GM06990 (cell line): ENCODE measurements at regions not wholly inside any gene's neighbourhood (a gene's known extent, or its start where the extent isn't known, plus 50 kb on each side); places are given as distances from the start of the nearest gene placed in this dataset.
A peak's percentile ranks its signal among the peaks of the same experiment; 100 is the strongest.

Experiments used
- DNase-seq: peaks from one replicate; pipeline ENCODE4 v3.0.0-alpha.2; 2011; ENCODE audit not compliant: insufficient read length; ENCODE audit errors: extremely low read depth
- H3K27me3 ChIP-seq: replicated peaks from 2 replicates; pipeline ENCODE4 v1.6.0; 2011; ENCODE audit warnings: low read length; ENCODE audit not compliant: control insufficient read depth, insufficient read depth
- H3K36me3 ChIP-seq: 2 replicates; pipeline ENCODE4 v1.5.1; 2011; ENCODE audit warnings: low read length; ENCODE audit not compliant: control insufficient read depth, insufficient read depth
- H3K4me3 ChIP-seq: replicated peaks from 2 replicates; pipeline ENCODE4 v1.5.1; 2011; ENCODE audit warnings: low read depth, mild to moderate bottlenecking, control low read depth, low read length
- TF ChIP-seq, protein P1 (sequence below): IDR thresholded peaks from 2 replicates; pipeline ENCODE4 v1.5.1; 2011; ENCODE audit warnings: low read length, control low read depth, mild to moderate bottlenecking, inconsistent platforms; ENCODE audit not compliant: insufficient read depth, poor library complexity, severe bottlenecking

GRCh38 chr5:87081511-87082372 is 185.9 kb upstream of the RASA1 start:
- Histone ChIP-seq H3K4me3 (no peak overlapping the region), H3K36me3 (no peaks in the 10 kb centered on the region), H3K27me3 (no peaks in the 10 kb centered on the region)
- TF ChIP-seq, protein P1, sequence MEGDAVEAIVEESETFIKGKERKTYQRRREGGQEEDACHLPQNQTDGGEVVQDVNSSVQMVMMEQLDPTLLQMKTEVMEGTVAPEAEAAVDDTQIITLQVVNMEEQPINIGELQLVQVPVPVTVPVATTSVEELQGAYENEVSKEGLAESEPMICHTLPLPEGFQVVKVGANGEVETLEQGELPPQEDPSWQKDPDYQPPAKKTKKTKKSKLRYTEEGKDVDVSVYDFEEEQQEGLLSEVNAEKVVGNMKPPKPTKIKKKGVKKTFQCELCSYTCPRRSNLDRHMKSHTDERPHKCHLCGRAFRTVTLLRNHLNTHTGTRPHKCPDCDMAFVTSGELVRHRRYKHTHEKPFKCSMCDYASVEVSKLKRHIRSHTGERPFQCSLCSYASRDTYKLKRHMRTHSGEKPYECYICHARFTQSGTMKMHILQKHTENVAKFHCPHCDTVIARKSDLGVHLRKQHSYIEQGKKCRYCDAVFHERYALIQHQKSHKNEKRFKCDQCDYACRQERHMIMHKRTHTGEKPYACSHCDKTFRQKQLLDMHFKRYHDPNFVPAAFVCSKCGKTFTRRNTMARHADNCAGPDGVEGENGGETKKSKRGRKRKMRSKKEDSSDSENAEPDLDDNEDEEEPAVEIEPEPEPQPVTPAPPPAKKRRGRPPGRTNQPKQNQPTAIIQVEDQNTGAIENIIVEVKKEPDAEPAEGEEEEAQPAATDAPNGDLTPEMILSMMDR, result no peak
- peak; percentile 61 for DNase-seq

- TF ChIP-seq, protein P1, result no peak
- no peak for DNase-seq
- Histone ChIP-seq H3K36me3 (no peaks in the 10 kb centered on the region), H3K27me3 (no peaks in the 10 kb centered on the region), H3K4me3 (no peak overlapping the region)
These were observed 173.3 kb upstream of the RASA1 start for GRCh38 chr5:87094347-87094746.

DNA sequence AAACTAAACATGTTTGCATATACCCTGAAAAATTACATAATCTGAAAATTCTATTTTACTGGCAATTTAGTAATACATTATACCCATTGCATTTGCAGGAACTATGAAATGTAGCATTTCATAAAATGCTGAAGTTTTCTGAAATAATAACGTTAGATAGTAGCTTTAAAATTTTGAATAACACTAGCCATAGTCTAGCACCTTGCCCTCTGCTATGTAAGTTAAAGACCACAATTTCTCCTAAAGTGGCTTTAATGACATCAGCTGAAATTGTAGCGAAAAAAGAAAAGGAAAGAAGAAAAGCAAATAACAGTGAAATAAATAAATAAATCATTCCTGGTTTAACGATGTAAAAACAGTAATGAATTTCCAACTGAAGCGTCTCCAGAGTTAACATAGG is 172.8 kb upstream of the RASA1 start:
- Histone ChIP-seq H3K4me3 (no peak overlapping the region), H3K27me3 (no peaks in the 10 kb centered on the region), H3K36me3 (no peaks in the 10 kb centered on the region)
- TF ChIP-seq, protein P1, result no peak
- DNase-seq, result no peak

DNA sequence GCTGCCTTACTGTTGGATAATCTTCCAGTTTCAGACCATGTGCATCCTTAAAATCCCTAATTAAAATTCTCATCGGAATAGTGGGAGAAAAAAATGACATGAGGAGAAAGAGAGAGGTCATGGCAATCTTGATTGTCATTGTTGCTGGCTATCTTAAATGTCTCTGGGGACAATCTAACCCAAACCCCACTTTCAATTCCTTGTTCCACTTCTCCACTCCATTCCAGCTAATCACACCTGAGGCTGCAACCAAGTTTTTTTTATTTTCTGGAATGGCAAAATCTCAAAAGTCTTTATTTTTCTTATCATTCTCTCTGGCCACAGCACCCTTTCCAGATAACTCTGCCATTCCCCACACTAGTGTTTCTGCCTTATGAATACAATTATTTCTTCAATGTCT is 171.9 kb upstream of the RASA1 start:
- H3K4me3 ChIP-seq, result no peak overlapping the region
- TF ChIP-seq, protein P1, result no peak
- no peaks in the 10 kb centered on the region for H3K36me3 ChIP-seq
- no peak for DNase-seq
- H3K27me3 ChIP-seq, result no peaks in the 10 kb centered on the region

DNA sequence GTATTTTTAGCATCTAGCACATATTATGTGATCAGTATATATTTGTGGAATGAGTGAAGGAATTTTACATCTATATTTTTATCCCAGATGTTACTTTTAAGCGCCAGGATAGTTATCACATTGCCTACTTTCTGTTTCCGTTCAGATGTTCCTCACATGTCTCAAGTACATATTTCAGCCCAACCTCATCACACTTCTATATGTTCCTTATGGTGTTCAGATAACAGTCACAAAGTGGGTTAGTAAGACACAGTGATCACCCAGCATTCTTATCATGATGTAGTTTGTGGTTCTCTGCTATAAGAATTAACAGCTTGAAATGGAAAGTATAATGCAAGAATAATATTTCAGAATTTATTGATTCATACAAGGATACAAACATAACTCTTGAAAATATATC is 170.0 kb upstream of the RASA1 start:
- TF ChIP-seq, protein P1, result no peak

More for the DNA sequence above, 170.0 kb upstream of the RASA1 start:
- Histone ChIP-seq H3K36me3 (no peaks in the 10 kb centered on the region), H3K4me3 (no peak overlapping the region), H3K27me3 (no peaks in the 10 kb centered on the region)
- DNase-seq, result no peak
